Neuron (in vitro differentiated cells): ENCODE measurements at regions not wholly inside any gene's neighbourhood (a gene's known extent, or its start where the extent isn't known, plus 50 kb on each side); places are given as distances from the start of the nearest gene placed in this dataset.

ENCODE experiments used
- H2AFZ ChIP-seq: one replicate; pipeline ENCODE4 v1.6.1; 2013; ENCODE audit warnings: low read depth, mild to moderate bottlenecking, inconsistent platforms, low read length, moderate library complexity
- H3K27me3 ChIP-seq: one replicate; pipeline ENCODE4 v1.6.1; 2013; ENCODE audit warnings: low read length; ENCODE audit not compliant: insufficient read depth
- H3K36me3 ChIP-seq: one replicate; pipeline ENCODE4 v1.6.1; 2013; ENCODE audit warnings: low read length; ENCODE audit not compliant: insufficient read depth
- H3K4me1 ChIP-seq: one replicate; pipeline ENCODE4 v1.6.1; 2013; ENCODE audit warnings: low read length; ENCODE audit not compliant: insufficient read depth
- H3K4me3 ChIP-seq: 2 replicates; pipeline ENCODE4 v1.5.1; 2013; ENCODE audit warnings: mild to moderate bottlenecking, low read length, moderate library complexity
- H3K9me3 ChIP-seq: one replicate; pipeline ENCODE4 v1.6.1; 2013; ENCODE audit warnings: low read length

DNA sequence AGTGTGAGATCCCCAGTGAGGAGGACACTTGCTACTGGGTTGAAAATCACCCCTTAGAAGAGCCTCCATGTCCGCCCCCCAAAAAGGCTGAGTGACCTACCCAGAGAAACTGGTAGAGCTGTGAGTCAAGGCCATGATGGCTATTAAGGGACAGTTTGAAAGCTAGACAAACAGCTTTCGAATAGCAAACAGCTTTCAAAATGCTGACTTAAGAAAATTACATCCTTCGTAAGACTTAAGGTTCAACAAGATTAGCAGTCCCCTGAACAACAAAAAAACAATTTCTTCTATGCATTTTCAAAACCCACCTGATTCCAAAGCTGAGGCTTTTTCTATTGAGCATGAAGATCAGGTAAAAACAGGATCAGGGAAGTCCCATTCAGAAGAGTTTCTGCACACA lies 269.7 kb upstream of the SOX2 start:
- Histone ChIP-seq H3K27me3 (no peaks in the 10 kb centered on the region), H3K36me3 (no peaks in the 10 kb centered on the region), H2AFZ (no peak overlapping the region), H3K4me1 (peaks cover 3% of the 10 kb centered on the region), H3K9me3 (no peaks in the 10 kb centered on the region), H3K4me3 (no peak overlapping the region)

DNA sequence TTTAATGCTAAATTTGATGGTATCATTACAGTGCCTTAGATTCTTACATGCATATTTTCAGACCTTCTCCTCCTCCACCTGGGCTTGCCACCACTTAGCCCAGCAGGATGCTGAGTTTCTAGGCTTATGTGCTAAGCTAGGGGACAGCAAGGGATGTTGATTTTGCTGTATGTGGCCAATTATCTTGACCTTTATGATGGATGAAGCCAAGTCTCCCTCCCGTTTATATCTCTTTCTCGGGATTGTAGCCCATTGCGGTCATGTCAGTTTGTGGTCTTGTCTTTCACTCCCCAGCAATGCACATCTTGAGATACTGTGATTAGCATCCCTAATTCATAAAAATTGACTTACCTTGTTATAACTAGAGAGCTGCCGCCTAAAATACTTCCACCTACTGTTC lies 278.7 kb upstream of the SOX2 start:
- H3K4me1 ChIP-seq, result peaks cover 13% of the 10 kb centered on the region
- no peaks in the 10 kb centered on the region for H3K27me3 ChIP-seq
- no peak overlapping the region for H2AFZ ChIP-seq
- H3K36me3 ChIP-seq, result no peaks in the 10 kb centered on the region
- no peak overlapping the region for H3K4me3 ChIP-seq
- peaks cover 4% of the 10 kb centered on the region for H3K9me3 ChIP-seq

DNA sequence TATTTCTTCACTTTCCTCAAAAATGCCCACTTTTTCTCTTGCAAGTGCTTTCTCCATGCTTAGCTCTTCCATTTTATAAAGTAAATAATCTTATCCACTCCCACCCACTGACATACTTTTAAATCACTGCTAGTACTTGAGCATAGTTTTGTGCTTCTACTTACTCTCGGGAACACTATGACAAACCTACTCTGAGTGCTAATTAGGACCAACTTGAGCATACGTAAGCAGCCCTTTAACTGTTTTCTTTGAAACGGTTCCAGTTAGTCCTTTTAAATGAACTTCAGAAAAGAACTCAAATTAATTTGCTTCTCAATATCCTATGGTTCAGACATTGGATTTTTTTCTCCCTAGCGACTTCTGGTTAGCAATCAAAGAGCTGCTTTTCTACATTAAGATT lies 280.0 kb upstream of the SOX2 start:
- H2AFZ ChIP-seq, result no peak overlapping the region
- H3K36me3 ChIP-seq, result no peaks in the 10 kb centered on the region
- no peaks in the 10 kb centered on the region for H3K27me3 ChIP-seq
- peaks cover 18% of the 10 kb centered on the region for H3K4me1 ChIP-seq
- H3K4me3 ChIP-seq, result no peak overlapping the region
- peaks cover 4% of the 10 kb centered on the region for H3K9me3 ChIP-seq

DNA sequence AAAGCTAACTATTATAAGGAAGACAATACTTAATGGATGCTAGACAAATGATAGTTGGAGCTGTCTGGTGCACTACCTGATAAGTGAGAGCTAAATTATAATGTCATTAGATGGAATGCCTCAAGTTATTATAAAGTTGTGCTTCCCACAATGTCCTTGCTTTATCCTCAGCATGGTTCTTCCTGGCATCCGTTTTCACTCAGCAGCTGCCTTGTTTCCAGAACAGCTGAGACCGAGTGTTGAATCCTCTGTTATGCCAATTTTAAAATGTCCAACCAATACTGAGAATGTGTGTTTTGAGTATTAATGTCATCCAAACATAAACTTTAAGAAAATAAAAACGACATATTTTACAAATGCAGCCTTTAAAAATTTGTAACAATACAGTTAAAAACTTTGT lies 286.7 kb upstream of the SOX2 start:
- H3K4me3 ChIP-seq, result no peak overlapping the region
- H3K36me3 ChIP-seq, result no peaks in the 10 kb centered on the region
- H3K4me1 ChIP-seq, result peaks cover 24% of the 10 kb centered on the region
- no peaks in the 10 kb centered on the region for H3K27me3 ChIP-seq
- no peak overlapping the region for H2AFZ ChIP-seq
- H3K9me3 ChIP-seq, result no peaks in the 10 kb centered on the region

DNA sequence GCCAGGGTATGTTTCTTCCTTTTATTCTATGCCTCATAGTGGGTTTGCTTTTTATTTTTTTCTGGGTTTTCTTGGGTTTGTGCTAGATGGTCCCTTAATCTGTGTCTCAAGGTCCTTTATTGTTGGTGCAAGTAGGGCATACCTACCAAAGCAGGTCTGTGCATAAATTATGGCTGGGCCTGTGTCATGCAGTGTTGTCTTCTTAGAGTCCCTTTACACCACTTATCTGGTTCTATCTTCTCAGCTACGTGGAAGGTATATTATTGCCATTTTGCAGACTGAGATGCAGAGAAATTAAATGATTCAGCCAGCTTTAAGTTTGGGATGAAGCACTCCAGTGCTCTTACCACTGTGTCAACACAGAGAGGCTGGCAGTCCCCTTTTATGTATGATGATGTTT lies 293.5 kb upstream of the SOX2 start:
- H3K9me3 ChIP-seq, result no peaks in the 10 kb centered on the region
- H3K4me1 ChIP-seq, result peaks cover 52% of the 10 kb centered on the region
- H3K36me3 ChIP-seq, result no peaks in the 10 kb centered on the region
- H2AFZ ChIP-seq, result no peak overlapping the region
- no peaks in the 10 kb centered on the region for H3K27me3 ChIP-seq
- H3K4me3 ChIP-seq, result peak overlapping the region; percentile 47

DNA sequence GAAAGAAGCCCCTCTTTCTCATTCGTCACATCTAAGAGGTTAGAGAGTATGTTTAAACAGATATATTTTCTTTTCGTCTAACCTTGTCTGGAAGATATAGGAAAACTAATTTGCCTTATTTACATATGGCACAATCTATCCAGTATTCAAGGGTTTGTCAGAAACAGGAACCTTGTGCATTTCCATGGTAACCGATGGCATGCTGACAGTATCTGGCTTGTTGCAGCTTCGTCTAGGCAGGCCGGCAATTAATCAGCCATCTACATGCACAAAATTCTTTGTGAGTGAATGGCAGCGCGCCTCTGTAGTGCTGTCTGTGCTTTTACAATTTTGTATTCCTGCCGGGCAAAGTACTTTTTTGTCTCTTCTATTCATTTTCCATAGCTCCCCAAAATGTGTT lies 294.0 kb upstream of the SOX2 start:
- H2AFZ ChIP-seq, result no peak overlapping the region
- H3K9me3 ChIP-seq, result no peaks in the 10 kb centered on the region
- H3K36me3 ChIP-seq, result no peaks in the 10 kb centered on the region
- no peaks in the 10 kb centered on the region for H3K27me3 ChIP-seq
- peak overlapping the region; percentile 47 for H3K4me3 ChIP-seq
- peaks cover 54% of the 10 kb centered on the region for H3K4me1 ChIP-seq

DNA sequence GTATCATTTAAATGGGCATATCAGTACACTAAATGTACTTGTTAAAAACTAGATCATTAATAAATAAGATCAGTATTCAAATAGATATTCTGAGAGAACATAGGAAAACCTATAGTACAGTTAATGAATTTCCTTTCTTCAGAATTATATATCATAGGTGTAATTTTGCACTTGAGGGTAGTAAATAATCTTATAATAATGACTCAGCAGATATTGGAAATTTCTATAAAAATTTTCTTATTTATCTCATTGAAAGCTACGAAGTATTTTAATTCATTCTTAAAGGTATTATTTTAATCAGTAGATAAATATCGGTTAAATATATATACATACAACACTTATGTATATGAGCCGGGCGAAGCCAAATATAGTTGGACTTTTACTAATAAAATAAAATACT lies 300.9 kb upstream of the SOX2 start:
- H3K4me1 ChIP-seq, result peaks cover 9% of the 10 kb centered on the region
- H3K4me3 ChIP-seq, result no peak overlapping the region
- no peaks in the 10 kb centered on the region for H3K9me3 ChIP-seq
- H3K36me3 ChIP-seq, result no peaks in the 10 kb centered on the region
- no peak overlapping the region for H2AFZ ChIP-seq
- H3K27me3 ChIP-seq, result no peaks in the 10 kb centered on the region

DNA sequence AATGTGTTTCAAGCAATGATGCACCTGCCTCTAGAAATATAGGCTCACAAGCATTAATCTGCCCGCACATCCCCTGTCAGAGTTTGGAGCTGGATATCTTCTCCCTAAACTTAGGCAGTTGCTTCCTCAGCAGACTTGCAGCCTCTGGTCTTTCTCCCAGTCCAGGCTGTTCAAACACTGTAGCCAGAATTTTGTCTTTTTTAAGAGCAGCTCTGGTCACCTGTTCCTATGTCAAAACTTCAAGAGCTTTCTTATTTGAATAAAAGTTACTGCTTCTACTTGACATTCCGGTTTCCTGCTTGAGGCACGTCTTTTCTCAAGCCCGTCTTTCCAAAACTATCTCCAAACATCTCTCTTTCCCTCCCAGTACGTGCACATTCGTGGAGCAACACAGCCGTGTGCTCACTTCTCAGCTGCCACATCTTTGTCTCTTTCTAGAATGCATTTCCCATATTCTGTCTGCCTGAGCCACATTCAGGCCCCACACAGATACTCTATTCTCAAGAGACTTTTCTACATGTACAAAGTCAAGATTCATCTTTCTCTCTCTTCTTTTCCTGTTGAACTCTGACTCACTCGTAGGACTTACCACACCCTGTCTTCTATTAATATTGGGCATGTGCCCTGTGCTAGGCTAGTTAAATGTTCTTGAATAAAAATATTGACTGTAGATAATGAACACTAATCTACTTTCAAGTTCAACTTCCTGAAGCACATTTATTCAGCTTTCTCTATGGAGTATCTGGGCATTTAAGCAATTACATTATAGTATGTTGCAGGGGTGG lies 307.7 kb upstream of the SOX2 start:
- H3K27me3 ChIP-seq, result no peaks in the 10 kb centered on the region
- H3K36me3 ChIP-seq, result no peaks in the 10 kb centered on the region
- H2AFZ ChIP-seq, result no peak overlapping the region
- no peaks in the 10 kb centered on the region for H3K9me3 ChIP-seq
- no peaks in the 10 kb centered on the region for H3K4me1 ChIP-seq
- H3K4me3 ChIP-seq, result no peak overlapping the region

DNA sequence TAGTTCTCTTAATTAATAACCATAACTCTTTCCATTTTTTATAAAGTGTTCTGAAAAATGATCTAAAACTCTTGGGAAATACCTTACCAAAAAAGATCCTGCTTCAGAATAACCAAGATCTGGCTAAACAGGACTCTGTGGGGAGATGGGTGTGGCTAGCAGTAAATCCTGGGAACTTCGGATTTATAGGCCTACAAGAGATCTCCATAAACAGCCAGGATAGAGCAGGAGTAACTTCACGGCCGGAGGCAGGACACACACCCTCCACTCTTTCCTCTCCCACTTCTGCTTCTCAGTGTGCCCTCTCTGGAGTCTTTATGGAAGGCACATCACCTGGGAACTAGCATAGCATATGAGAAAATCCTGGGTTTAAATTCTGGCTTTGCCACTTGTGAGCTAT lies 309.4 kb upstream of the SOX2 start:
- no peaks in the 10 kb centered on the region for H3K4me1 ChIP-seq
- no peak overlapping the region for H3K4me3 ChIP-seq
- H2AFZ ChIP-seq, result no peak overlapping the region
- H3K27me3 ChIP-seq, result no peaks in the 10 kb centered on the region
- H3K9me3 ChIP-seq, result no peaks in the 10 kb centered on the region
- H3K36me3 ChIP-seq, result no peaks in the 10 kb centered on the region

DNA sequence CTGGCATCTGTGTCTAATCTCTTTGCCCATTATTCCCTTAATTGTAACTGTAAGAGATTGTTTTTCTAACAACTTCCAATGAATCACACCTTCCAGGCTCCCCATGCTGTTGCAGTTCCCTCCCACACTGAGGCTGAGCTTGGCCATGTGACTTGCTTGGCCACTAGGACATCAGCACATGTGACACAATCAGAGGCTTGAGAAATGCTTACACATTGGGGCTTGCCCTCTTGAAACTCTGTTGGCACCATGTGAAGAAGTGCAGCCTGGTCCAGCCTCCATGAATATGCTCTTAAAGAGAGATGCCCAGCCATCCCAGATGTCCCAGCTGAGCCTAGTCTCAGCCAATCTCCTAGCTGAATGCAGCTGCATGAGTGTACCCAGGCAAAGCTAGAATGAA lies 326.8 kb upstream of the SOX2 start:
- Histone ChIP-seq H3K36me3 (no peaks in the 10 kb centered on the region), H3K4me3 (no peak overlapping the region), H2AFZ (no peak overlapping the region), H3K27me3 (no peaks in the 10 kb centered on the region), H3K4me1 (peaks cover 6% of the 10 kb centered on the region), H3K9me3 (no peaks in the 10 kb centered on the region)

DNA sequence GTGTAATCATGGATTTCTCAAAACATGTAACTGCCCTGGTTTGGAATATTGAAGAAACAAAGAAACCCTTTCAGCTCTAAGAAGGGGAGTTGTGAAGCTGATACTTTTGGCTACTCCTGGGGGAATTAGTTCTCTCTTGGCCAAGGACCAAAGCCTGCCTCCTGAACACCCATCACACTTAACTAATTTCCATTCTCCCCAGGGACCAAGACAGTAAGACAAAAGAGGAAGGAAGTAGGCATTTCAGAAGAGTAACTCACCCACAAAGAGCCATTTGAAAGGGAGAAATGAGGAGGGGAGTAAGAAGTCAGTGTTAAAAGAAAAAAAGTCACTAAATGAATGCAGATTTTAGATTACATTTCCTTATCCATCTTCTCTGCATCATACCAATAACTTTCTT lies 328.0 kb upstream of the SOX2 start:
- no peaks in the 10 kb centered on the region for H3K27me3 ChIP-seq
- H3K36me3 ChIP-seq, result no peaks in the 10 kb centered on the region
- H2AFZ ChIP-seq, result no peak overlapping the region
- peaks cover 6% of the 10 kb centered on the region for H3K4me1 ChIP-seq
- H3K4me3 ChIP-seq, result no peak overlapping the region
- no peaks in the 10 kb centered on the region for H3K9me3 ChIP-seq

DNA sequence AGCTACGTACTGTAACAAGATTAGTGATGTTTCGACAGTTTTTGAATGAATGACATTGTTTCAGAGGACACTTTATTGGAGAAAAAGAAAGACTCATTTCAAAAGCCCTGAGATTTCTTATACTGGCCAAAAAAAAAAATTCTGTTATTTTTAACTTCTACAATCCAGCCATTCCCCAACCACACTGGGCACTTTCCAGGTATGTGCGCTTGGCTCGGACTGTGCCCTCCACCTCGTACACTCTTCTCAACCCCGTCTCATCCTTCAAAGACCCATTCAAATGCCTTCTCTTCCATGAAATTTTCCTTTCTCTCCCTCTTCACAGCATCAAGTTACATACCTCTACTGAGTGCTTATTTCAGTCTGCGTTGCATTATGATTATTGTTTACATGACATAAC lies 328.5 kb upstream of the SOX2 start:
- no peaks in the 10 kb centered on the region for H3K9me3 ChIP-seq
- no peak overlapping the region for H3K4me3 ChIP-seq
- H3K4me1 ChIP-seq, result peaks cover 6% of the 10 kb centered on the region
- H3K27me3 ChIP-seq, result no peaks in the 10 kb centered on the region
- no peaks in the 10 kb centered on the region for H3K36me3 ChIP-seq
- H2AFZ ChIP-seq, result no peak overlapping the region

DNA sequence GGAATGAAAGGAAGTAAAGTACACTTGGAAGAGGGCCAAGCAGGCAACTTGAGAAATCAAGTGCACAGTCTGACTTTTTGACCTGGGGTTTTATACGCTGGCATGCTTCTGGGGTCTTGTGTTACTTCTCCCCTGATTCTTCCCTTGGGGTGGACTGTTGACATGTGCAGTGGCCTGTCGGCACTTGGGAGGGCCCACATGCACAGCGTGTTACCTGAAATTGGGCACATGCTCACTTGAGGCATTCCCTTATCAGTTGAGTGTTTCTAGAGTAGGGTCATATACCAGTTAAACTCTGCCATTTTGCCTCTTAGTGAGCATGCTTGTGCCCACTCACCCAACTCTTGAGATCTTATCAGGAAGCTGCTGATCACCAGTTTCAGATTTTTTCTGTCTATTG lies 329.1 kb upstream of the SOX2 start:
- Histone ChIP-seq H2AFZ (no peak overlapping the region), H3K4me1 (peaks cover 6% of the 10 kb centered on the region), H3K4me3 (no peak overlapping the region), H3K27me3 (no peaks in the 10 kb centered on the region), H3K9me3 (no peaks in the 10 kb centered on the region), H3K36me3 (no peaks in the 10 kb centered on the region)

DNA sequence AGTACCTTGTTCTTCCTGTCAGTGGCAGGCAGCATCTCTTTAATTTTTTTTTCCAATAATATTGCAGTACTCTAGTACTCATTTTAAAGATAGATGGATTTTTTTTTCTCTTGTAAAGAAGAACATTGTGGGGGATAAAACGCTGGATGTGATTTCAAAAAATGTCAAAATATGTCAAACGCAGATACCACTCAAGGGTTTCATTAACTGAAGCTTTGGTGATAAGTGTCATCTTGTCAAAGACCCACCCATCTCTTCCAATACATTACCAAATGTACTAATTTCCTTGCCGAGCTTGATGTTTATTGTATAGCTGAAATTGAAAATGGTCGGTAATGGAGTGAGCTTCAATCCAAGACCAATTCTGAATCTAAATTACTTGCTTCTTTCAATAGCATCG lies 332.4 kb upstream of the SOX2 start:
- Histone ChIP-seq H3K4me1 (peaks cover 6% of the 10 kb centered on the region), H3K9me3 (no peaks in the 10 kb centered on the region), H3K36me3 (no peaks in the 10 kb centered on the region), H2AFZ (no peak overlapping the region), H3K27me3 (no peaks in the 10 kb centered on the region), H3K4me3 (no peak overlapping the region)
